Kidney (tissue), 13 donors: ENCODE measurements at regions not wholly inside any gene's neighbourhood (a gene's known extent, or its start where the extent isn't known, plus 50 kb on each side); places are given as distances from the start of the nearest gene placed in this dataset.

Source experiments
- DNase-seq, 5 donors: peaks; one replicate each; pipeline ENCODE4 v3.0.0-alpha.2; 2013 to 2020
- FAIRE-seq: peaks from 2 replicates; lab custom pipeline; 2012; peaks lifted over from hg19 to GRCh38; lab: Jason Lieb, UNC
- H3K27ac ChIP-seq, 2 donors: one replicate each; pipeline ENCODE4 v1.7.0; 2013; ENCODE audit warnings: low read depth in 2 of 2, low read length in 2 of 2, inconsistent platforms in 1 of 2
- H3K27me3 ChIP-seq: one replicate; pipeline ENCODE4 v1.7.1; 2013; ENCODE audit warnings: low read length, inconsistent platforms; ENCODE audit not compliant: control insufficient read depth, insufficient read depth
- H3K36me3 ChIP-seq, 3 donors: one replicate each; pipeline versions ENCODE4 v1.7.0 to v1.7.1; 2013; ENCODE audit warnings: low read length in 3 of 3, control low read depth in 1 of 3, inconsistent platforms in 1 of 3; ENCODE audit not compliant: insufficient read depth in 3 of 3, control insufficient read depth in 2 of 3
- H3K4me1 ChIP-seq, 3 donors: one replicate each; pipeline versions ENCODE4 v1.7.0 to v1.7.1; 2013; ENCODE audit warnings: low read length in 3 of 3, inconsistent platforms in 1 of 3, low read depth in 1 of 3; ENCODE audit not compliant: control insufficient read depth in 2 of 3, insufficient read depth in 2 of 3
- H3K4me3 ChIP-seq, 3 donors: one replicate each; pipeline versions ENCODE4 v1.7.0 to v1.8.1; 2013; ENCODE audit warnings: low read length in 3 of 3, control low read depth in 1 of 3, inconsistent platforms in 1 of 3
- H3K9ac ChIP-seq, 3 donors: one replicate each; pipeline versions ENCODE4 v1.7.0 to v1.7.1; 2013; ENCODE audit warnings: low read length in 3 of 3, control low read depth in 1 of 3, inconsistent platforms in 1 of 3
- H3K9me3 ChIP-seq, 3 donors: one replicate each; pipeline versions ENCODE4 v1.7.0 to v1.7.1; 2013; ENCODE audit warnings: low read length in 3 of 3, control low read depth in 1 of 3, inconsistent platforms in 1 of 3; ENCODE audit not compliant: control insufficient read depth in 2 of 3, insufficient read depth in 1 of 3
- intact Hi-C: fragments of 100-400 bp; cut with DNase I; formaldehyde crosslinking; loops from one replicate; pipeline ENCODE4 v1.11.1; 2022
- TF ChIP-seq, protein P1 (sequence below): IDR thresholded peaks from 3 replicates; pipeline ENCODE4 v1.5.1; 2012; ENCODE audit warnings: mild to moderate bottlenecking, moderate library complexity, borderline replicate concordance; ENCODE audit not compliant: insufficient read depth; ENCODE audit errors: extremely low read depth
- donor health status: control.
- donor health status: control.
- donor health status: control.
- donor health status: control.
- donor health status: control.
- donor health status: DM: yes; HTN: yes; CAD: no.
- donor health status: Normal renal cell carcinoma (clear cell type).

DNA sequence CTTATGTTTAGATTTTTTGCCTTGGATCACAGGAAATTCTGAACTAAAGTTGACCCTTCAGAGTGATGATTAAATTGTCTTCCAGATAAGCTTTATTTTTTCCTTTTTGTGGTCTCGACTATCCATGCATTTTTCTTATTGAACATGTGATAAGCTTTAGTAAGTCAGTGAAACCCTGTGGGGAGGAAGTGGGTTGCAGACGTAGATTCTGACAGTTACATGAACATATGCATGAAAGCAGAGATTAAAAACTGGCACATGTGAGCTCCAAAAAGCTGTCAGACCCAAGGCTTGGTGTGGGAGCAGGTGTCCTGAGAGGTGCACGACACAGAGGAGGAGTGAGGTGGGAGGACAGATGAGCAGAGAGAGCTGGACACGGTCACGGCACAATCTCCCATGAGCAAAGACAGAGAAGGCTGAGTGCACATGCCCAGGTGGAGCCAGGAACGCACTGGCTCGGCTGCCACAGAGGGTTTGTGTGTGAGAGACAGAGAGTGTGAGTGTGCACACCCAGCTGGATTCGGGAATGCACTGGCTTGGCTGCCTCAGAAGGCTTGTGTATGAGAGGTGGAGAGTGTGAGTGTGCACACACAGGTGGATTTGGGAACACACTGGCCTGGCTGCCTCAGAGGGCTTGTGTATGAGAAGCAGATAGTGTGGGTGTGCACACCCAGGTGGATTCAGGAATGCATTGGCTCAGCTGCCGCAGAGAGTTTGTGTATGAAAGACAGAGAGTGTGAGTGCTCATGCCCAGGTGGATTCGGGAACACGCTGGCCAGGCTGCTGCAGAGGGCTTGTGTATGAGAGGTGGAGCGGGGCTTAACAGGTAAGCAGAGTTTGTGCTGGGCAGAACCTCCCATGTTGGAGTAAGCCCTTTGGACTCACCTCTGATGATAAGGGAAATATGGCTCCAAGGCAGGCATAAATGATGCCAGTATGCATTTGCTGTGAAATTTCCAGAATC, 849.1 kb upstream of the SALL3 start:
- TF ChIP-seq, protein P1, sequence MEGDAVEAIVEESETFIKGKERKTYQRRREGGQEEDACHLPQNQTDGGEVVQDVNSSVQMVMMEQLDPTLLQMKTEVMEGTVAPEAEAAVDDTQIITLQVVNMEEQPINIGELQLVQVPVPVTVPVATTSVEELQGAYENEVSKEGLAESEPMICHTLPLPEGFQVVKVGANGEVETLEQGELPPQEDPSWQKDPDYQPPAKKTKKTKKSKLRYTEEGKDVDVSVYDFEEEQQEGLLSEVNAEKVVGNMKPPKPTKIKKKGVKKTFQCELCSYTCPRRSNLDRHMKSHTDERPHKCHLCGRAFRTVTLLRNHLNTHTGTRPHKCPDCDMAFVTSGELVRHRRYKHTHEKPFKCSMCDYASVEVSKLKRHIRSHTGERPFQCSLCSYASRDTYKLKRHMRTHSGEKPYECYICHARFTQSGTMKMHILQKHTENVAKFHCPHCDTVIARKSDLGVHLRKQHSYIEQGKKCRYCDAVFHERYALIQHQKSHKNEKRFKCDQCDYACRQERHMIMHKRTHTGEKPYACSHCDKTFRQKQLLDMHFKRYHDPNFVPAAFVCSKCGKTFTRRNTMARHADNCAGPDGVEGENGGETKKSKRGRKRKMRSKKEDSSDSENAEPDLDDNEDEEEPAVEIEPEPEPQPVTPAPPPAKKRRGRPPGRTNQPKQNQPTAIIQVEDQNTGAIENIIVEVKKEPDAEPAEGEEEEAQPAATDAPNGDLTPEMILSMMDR: no peak
- intact Hi-C loops: no loop called here
- Histone ChIP-seq H3K27me3 (no peaks in the 10 kb centered on the region), H3K27ac (no peak overlapping the region), H3K4me1 (no peaks in the 10 kb centered on the region), H3K9me3 (no peaks in the 10 kb centered on the region), H3K36me3 (no peaks in the 10 kb centered on the region), H3K9ac (no peak overlapping the region), H3K4me3 (no peak overlapping the region)
- DNase-seq (no peak), FAIRE-seq (no peak)

DNA sequence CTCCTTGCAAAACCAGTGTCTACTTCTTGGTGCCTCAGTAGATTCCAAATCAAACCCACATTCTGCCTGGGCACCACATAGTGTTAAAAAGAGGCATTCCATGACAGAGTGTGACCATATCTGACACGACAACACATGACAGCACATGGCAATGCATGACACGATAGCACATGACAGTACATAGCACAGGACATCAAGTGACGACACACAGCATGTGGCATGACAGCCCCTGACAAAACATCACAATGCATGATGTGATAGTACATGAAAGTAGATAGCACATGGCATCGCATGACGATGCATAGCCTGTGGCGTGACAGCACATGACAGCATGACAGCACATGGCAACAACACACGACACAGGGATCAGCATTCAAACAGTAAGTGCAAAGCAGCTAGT, 845.9 kb upstream of the SALL3 start:
- no peak overlapping the region for H3K9ac ChIP-seq
- H3K9me3 ChIP-seq: no peaks in the 10 kb centered on the region
- TF ChIP-seq, protein P1: no peak
- DNase-seq (no peak), FAIRE-seq (no peak)
- no peaks in the 10 kb centered on the region for H3K36me3 ChIP-seq
- no peak overlapping the region for H3K4me3 ChIP-seq
- no peaks in the 10 kb centered on the region for H3K27me3 ChIP-seq
- no peak overlapping the region for H3K27ac ChIP-seq
- H3K4me1 ChIP-seq: no peaks in the 10 kb centered on the region
- intact Hi-C loops: no loop called here

DNA sequence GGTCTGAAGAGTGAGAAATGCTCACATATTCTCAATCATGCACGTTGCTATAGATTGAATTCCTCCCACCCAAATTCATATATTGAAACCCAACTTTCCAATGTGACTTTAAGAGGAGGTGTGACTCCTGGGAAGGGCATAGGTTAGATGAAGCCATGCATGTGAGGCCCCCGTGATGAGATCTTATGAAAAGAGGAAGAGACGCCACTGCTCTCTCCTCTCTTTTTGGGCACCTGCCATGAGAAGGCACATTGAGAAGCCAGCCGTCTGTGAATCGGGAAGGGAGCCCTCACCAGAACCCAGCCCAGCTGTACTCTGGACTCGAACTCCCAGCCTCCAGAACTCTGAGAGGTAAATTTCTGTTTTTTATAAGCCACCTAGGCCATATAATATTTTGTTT, 842.6 kb upstream of the SALL3 start:
- Histone ChIP-seq H3K9me3 (no peaks in the 10 kb centered on the region), H3K27ac (no peak overlapping the region), H3K4me3 (no peak overlapping the region), H3K27me3 (no peaks in the 10 kb centered on the region), H3K4me1 (no peaks in the 10 kb centered on the region), H3K36me3 (no peaks in the 10 kb centered on the region), H3K9ac (no peak overlapping the region)
- intact Hi-C loops: no loop called here
- FAIRE-seq (no peak), DNase-seq (no peak)
- TF ChIP-seq, protein P1: no peak
